HEK293 (cell line): ENCODE measurements at regions not wholly inside any gene's neighbourhood (a gene's known extent, or its start where the extent isn't known, plus 50 kb on each side); places are given as distances from the start of the nearest gene placed in this dataset.

Source experiments
- ZNF292 ChIP-seq: fragments of 450-650 bp; formaldehyde crosslinking; IDR thresholded peaks from 2 replicates; pipeline ENCODE4 v1.5.1; 2016; ENCODE audit warnings: low read depth, missing biosample characterization, missing genetic modification characterization, borderline replicate concordance
- ZNF670 ChIP-seq: fragments of 450-650 bp; formaldehyde crosslinking; IDR thresholded peaks from 2 replicates; pipeline ENCODE4 v1.5.1; 2016; ENCODE audit warnings: missing biosample characterization, missing genetic modification characterization, low read depth
- ZNF777 ChIP-seq: fragments of 450-650 bp; formaldehyde crosslinking; IDR thresholded peaks from 2 replicates; pipeline ENCODE4 v1.5.1; 2017; ENCODE audit warnings: missing biosample characterization, missing genetic modification characterization, borderline replicate concordance
- ZNF843 ChIP-seq: fragments of 450-650 bp; formaldehyde crosslinking; IDR thresholded peaks from 2 replicates; pipeline ENCODE4 v1.5.1; 2016; ENCODE audit warnings: missing biosample characterization, missing genetic modification characterization
- TF ChIP-seq, protein P1 (sequence below): fragments of 450-650 bp; formaldehyde crosslinking; IDR thresholded peaks from 2 replicates; pipeline ENCODE4 v1.5.1; 2016; ENCODE audit warnings: missing biosample characterization, missing genetic modification characterization
- TF ChIP-seq, protein P2 (sequence below): fragments of 450-650 bp; formaldehyde crosslinking; IDR thresholded peaks from 2 replicates; pipeline ENCODE4 v1.5.1; 2016; ENCODE audit warnings: missing biosample characterization, missing genetic modification characterization
- TF ChIP-seq, protein P3 (sequence below): fragments of 450-650 bp; formaldehyde crosslinking; IDR thresholded peaks from 2 replicates; pipeline ENCODE4 v1.5.1; 2016; ENCODE audit warnings: missing biosample characterization, missing genetic modification characterization

DNA sequence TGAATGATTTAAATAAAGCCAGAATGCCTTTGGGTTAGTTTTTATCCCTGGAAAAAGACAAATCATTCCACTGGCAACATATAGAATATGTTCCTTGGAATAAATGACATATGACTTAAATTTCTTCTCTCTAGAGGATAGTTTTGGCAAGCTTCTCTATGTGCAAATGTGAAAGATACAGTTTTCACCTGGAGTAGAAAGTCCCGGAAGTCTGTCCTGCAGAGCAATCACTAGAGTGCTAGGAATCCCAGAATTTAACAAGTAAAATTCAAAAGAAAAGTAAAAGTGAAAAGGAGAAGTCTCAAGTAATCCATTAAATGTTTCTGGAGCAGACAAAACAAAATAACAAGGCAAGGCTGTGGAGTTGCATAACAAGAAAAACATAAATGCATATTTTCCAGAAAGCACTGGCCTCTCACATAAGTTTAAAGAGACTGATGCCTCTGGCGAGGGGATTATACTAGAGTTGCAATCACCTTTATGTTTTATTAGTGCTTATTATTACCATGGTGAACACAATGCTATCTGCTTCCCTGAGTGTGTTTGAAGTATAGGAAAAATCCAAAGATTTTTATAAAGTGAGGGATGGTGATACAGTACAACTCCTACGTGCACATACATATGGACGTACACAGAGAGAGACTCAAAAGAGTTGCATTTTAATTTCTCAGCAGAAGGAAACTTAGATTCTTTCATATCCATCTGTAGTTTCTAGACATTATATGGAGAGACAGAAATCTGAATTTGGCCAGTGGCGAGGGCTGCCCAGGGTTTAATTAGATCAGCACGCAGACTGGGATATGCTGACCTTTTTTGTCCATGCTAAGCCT is 188.3 kb upstream of the ANKRD55 start:
- no peak for TF ChIP-seq ZNF777
- TF ChIP-seq, protein P1, sequence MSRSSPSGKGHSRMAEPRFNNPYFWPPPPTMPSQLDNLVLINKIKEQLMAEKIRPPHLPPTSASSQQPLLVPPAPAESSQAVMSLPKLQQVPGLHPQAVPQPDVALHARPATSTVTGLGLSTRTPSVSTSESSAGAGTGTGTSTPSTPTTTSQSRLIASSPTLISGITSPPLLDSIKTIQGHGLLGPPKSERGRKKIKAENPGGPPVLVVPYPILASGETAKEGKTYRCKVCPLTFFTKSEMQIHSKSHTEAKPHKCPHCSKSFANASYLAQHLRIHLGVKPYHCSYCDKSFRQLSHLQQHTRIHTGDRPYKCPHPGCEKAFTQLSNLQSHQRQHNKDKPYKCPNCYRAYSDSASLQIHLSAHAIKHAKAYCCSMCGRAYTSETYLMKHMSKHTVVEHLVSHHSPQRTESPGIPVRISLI (tag by site-specific recombination), result no peak
- TF ChIP-seq ZNF843 (tag by site-specific recombination), result no peak
- no peak for TF ChIP-seq ZNF292 (tag by site-specific recombination)
- no peak for TF ChIP-seq ZNF670 (tag by site-specific recombination)
- TF ChIP-seq, protein P2, sequence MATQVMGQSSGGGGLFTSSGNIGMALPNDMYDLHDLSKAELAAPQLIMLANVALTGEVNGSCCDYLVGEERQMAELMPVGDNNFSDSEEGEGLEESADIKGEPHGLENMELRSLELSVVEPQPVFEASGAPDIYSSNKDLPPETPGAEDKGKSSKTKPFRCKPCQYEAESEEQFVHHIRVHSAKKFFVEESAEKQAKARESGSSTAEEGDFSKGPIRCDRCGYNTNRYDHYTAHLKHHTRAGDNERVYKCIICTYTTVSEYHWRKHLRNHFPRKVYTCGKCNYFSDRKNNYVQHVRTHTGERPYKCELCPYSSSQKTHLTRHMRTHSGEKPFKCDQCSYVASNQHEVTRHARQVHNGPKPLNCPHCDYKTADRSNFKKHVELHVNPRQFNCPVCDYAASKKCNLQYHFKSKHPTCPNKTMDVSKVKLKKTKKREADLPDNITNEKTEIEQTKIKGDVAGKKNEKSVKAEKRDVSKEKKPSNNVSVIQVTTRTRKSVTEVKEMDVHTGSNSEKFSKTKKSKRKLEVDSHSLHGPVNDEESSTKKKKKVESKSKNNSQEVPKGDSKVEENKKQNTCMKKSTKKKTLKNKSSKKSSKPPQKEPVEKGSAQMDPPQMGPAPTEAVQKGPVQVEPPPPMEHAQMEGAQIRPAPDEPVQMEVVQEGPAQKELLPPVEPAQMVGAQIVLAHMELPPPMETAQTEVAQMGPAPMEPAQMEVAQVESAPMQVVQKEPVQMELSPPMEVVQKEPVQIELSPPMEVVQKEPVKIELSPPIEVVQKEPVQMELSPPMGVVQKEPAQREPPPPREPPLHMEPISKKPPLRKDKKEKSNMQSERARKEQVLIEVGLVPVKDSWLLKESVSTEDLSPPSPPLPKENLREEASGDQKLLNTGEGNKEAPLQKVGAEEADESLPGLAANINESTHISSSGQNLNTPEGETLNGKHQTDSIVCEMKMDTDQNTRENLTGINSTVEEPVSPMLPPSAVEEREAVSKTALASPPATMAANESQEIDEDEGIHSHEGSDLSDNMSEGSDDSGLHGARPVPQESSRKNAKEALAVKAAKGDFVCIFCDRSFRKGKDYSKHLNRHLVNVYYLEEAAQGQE (tag by site-specific recombination), result no peak
- TF ChIP-seq, protein P3, sequence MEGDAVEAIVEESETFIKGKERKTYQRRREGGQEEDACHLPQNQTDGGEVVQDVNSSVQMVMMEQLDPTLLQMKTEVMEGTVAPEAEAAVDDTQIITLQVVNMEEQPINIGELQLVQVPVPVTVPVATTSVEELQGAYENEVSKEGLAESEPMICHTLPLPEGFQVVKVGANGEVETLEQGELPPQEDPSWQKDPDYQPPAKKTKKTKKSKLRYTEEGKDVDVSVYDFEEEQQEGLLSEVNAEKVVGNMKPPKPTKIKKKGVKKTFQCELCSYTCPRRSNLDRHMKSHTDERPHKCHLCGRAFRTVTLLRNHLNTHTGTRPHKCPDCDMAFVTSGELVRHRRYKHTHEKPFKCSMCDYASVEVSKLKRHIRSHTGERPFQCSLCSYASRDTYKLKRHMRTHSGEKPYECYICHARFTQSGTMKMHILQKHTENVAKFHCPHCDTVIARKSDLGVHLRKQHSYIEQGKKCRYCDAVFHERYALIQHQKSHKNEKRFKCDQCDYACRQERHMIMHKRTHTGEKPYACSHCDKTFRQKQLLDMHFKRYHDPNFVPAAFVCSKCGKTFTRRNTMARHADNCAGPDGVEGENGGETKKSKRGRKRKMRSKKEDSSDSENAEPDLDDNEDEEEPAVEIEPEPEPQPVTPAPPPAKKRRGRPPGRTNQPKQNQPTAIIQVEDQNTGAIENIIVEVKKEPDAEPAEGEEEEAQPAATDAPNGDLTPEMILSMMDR (tag by site-specific recombination), result no peak
